GM21717 (cell line): ENCODE measurements at regions not wholly inside any gene's neighbourhood (a gene's known extent, or its start where the extent isn't known, plus 50 kb on each side); places are given as distances from the start of the nearest gene placed in this dataset.

Experiments
- ATAC-seq: cut with Tn5 transposase; IDR thresholded peaks from one replicate; pipeline ENCODE4 v1.9.1; 2021; ENCODE audit warnings: mild to moderate bottlenecking, moderate library complexity; ENCODE audit not compliant: unreplicated experiment

DNA sequence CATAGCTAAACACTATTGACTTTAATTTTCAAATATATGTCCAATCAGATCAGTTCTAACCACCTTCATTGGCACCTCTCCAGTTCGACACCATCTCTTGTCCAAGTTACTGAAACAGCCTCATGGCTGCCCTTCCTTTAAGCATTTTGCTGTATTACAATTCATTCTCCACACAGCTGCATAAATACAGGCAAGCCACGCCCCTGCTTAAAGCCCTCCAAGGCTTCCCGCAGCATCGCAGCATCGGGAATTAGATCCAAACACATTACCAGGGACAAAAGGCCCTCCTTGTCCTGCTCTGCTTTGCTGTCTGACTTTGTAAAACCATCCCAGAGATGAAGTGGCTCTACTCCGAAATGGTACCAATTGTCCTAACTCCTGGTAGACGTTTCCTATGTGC lies 75.1 kb upstream of the RAI14 start:
- ATAC-seq = no peak

DNA sequence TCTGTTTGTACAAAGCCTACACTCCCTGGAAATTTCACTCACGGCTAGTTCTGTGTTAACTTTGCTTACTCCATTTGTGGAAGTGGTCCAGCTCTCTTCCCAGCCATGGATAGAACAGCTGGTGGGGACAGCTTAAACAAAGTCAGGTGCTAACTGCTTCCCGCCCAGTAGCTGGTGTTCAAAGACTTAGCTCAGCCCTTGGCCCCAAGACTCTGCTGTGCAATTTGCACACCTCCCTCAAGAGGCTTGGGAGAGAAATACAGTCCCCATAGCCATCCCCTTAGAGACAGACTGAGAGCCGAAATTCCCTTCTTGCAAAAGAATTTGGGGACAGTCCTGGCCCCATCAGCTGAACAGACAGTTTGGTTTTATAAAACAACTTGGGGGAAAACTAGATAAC lies 73.8 kb upstream of the RAI14 start:
- no peak for ATAC-seq

DNA sequence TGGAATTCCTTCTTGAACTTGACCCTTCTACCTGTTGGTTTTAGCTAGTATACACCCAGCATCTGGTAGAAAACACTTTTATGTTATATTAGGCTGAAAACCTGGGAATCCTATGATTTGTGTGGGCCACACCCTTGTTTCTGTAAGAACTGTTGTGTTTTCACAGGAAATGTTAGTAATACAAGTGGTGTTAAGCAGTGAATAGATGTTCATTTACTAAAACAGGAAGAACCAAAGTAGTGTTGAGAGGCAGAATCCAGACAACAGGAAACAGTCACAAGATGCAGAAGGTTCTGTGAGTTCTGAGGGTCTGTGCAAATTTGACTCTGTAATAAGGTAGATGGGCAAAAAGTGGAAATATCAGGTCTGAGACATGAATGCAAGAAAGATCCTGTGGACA lies 73.0 kb upstream of the RAI14 start:
- no peak for ATAC-seq

DNA sequence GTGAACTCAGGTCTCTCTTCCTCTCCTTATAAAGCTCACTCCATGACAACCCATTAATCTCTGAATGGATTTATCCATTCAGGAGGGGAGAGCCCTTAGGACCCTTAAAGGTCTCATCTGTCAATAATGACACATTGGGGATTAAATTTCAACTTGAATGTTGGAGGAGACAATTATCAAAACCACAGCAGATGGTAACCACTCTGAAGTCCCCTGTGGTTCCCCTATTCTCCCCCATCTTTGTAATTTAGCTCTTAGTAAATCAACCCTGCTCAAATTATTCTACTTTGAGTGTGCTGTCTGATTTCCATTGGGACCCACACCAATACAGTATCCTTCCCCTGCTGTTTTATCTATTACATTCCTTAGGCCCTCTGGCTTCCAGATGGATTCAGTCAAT lies 72.0 kb upstream of the RAI14 start:
- no peak for ATAC-seq

DNA sequence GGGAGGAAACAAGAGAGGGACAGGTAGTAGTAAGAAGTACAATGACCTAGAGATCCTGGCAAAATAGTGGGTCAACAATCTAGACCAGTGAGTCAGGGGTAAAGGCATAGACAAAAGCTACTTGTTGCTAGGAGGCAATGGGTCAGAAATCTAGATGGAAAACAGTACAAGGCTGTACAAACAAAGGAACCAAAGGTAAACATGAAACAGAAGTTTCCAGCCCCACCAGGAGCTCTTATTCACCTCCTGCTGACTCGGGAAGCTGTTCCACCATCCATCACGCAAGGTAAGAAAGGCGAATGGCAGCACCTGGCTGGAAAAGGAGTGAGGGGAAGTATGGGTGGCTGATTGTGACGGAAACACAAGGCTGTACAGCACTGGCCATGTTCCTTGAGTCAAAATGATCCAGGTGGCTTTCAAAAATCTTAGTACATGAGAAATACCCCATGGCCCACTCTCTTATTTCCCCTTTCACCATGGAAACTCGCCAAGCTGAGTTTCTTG lies 70.5 kb upstream of the RAI14 start:
- ATAC-seq = no peak

DNA sequence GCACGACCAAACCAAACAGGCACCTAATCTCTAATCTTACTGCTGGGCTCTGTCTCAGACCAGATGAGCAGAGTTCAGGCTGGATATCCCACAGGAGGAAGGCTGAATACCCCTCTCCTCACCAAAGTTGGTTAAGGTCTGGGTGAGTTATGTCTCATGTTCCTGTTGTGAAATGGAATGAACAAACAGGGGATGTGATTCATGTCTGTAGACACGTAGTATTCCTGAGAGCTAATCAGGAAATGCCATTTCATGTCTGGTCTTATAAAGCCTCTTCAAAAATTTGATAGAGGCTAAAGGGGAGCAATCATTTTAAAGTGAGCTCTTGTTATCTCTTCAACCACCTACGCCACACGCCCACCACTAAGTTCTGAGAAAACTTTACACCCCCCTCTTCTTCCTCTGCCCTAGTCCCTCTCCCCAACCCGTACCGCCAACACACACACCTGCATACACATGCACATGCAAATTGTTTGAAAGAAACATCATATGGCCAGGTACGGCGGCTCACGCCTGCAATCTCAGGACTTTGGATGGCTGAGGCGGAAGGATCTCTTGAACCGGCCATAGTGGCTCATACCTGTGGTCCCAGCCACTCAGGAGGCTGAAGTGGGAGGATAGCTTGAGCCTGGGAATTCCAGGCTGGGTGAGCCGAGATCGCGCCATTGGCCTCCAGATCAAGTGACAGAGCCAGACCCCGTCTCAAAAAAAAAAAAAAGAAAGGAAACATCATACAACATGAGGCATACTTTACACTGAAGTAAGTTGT lies 69.8 kb upstream of the RAI14 start:
- no peak for ATAC-seq

DNA sequence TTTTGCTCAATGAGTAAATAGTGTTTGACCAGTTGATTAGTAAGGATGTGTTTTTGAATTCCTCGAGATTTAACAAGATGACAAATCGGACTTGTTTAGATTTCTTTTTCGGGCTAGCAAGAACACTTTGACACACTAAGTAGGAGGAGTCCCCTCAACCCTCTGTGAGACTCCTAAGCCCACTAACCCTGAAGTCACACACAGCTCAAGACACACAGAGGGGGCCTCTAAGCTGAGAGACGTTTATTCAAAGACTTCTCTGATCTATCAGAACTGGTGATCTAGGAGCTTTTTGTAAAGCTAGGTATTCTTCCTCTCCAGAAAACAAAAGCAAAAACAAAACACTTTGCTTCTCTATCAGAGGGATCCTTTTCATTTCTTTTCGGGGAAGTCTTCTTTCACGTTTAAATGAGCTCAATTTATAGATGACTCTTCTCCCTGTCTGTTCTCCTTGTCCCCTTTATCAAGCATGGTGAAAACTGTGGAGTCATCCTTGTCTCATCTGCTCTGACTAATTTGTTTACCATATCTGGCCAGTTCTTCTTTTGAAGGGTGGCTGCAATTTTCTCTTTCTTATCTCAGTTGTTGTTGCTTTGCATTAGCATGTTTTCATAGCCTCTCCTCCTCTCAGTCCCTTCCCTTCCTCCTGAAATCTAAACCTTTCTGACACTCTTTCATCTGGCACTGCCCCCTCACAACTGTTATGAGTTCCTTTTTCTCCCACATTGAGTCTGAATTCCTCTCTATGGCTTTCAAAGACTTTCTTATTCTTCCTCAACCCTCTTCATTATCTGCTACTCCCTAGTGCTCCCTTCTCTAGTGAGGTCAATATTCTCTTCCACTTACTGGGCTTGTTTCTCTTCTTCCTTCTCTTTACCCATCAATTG lies 68.5 kb upstream of the RAI14 start:
- ATAC-seq = peak; percentile 71

DNA sequence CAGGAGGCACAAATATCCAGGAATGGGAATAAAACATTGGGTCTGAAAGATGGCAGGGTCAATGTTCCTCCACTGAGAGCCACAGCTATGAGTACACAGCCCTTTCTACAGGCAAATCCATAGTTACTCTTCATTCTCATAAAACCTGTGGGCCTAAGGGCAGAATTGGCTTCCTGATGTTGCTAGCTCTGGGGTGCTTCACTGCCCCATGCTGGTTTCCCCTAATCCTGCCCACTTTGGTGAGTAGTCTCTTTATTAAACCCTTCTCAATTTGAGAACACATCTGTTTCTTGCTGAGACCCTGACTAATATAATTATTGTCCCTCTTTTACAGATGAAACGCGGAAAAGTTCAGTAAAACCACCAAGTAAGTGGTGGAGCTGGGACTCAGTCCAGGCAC lies 66.3 kb upstream of the RAI14 start:
- no peak for ATAC-seq

DNA sequence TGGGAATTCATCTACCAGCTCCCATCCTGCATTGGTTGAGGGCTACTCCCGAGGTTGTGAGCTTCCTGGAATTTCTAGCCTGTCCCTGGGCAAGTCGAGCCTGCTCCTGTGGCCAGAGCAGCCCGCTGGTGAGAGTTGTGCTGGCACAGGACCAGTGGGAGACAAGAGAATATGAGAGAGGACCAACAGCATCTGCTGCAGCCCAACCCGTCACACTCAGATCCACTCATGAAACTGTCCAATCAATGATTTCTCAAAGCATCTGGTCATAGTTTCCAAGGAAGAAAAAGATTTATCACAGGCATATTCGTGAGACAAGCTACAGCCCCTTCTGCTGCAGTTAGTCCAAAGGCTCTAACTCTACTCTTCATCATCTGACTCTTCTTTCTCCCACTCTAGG lies 64.4 kb upstream of the RAI14 start:
- no peak for ATAC-seq

DNA sequence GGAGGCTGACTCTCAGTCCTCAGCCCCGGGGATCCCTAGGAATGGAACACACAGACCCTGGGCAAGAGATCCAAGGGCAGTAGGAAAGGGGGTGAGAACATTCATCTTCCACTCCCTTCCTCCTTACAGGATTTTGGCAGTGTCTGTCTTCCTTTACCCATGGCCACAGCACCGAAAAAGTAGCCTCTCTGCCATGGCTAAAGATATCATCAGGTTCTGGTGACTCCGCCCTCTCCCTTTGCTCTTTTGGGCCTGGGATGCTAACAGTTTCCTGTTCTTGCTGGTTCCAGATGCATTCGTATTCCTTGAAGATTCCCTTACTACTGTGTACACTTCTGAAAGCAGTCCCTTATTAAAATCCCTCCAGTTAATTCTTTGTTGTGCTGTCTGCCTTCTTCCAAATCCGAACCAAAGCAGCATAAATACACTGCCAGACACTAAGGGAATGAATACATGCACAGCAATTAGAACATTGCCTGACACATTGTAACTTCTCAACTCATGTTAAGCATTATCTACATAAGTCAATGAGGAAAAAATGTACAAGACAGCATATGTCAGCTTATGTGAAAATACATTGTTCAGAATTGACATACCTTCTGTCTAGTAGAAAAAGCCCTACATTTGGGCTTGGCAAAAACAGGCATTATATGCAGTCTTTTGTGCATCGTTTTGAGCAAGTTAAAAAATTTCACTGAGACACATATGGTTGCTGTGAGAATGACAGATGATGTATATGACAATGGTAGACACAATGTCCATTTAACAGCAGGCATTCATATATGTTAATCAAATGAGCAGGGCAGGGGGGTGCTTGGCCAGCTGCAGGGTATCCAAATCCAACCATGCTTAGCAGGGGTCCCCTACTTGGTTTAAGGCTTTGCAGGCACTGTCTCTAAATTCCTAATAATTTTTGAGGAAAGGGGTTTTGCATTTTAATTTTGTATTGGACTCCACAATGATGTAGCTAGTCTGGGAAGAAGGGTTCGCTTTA lies 58.8 kb upstream of the RAI14 start:
- ATAC-seq = no peak

DNA sequence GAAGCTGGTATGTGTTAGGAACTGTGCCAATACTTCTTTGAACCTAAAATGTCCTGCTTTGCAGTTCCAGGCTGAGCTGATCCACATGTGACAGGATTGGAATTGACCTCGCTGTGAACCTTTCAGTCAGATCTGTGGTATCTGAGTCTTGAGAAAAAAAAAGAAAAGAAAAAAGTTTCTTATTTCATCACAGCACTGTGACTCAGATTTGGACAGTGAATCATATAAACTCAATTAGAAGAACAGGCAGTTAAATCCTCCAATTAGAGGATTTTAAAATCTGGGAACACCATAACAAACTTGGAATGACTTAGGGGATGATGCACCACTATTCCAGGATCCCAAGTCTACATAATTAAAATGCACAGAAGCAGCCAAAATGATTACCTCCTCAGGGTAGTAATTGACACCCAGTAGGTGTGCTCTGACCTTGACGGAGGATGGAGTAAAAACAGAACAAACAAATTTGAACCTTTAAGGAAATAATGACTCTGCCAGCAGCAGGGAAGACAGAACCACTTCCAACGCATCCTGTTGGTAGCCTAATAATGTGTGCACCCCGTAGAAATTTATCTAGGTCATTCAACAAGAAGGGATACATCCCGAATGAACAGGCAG lies 57.8 kb upstream of the RAI14 start:
- ATAC-seq = no peak

DNA sequence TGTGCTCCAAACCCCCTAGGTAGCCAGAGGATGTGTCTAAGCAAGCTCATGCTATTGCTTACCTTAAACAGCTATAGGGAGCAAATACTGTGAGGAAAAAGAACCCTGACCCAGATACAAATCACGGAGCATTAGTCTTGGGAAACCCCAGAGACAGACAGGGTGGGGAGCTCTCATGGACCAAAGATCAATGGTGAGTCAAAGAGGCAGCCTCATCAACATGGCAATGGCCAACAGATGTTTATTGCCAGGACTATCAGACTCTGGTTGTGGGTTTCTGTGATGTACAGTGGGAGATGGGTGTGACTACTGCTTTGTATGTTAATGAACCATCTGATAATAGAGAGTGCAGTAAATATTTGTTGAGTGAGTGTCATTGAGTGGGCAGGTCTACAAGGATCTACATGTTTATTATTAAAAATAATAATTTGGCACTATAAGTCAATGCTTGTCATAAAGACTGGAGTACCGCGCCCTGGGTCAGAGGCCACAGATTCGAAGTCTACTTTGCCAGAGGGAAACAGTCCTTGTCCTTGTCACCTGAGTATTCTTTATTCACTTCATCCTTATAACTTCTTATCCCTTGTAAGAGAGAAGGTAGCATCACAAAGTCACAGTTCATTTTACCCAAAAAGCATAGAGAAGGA lies 56.5 kb upstream of the RAI14 start:
- no peak for ATAC-seq

DNA sequence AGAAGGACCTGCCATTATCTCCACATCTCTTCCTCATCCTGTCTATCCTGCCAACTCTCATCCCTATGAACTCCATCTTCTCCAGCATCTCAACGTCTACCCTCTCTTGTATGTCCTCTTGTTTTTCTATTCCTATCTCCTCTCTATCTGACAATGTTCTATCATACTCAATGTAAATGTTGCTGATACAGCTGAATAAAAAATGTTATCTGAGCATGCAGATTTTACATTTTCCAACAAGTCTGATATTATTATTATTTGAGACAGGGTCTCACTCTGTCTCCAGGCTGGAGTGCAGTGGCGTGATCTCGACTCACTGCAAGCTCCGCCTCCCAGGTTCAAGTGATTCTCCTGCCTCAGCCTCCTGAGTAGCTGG lies 56.0 kb upstream of the RAI14 start:
- ATAC-seq = no peak

DNA sequence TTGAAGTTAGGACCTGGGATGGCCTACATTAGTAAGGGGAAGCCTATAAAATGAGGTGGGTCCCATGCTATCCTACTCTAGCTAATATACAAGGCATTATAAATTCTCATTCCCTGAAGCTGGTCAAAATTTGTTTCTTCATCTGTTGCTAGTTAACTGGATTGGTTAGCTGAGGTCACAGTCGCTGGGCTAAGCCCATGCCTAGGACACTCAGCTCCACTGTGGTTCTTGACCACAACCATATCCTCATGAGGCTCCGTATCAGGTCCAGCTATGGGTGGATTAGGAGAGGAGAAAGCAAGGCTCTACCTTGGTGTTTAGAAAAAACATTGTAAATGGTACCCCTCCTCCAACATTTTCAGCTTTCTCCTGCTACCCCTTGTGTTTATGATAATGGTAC lies 52.8 kb upstream of the RAI14 start:
- no peak for ATAC-seq

DNA sequence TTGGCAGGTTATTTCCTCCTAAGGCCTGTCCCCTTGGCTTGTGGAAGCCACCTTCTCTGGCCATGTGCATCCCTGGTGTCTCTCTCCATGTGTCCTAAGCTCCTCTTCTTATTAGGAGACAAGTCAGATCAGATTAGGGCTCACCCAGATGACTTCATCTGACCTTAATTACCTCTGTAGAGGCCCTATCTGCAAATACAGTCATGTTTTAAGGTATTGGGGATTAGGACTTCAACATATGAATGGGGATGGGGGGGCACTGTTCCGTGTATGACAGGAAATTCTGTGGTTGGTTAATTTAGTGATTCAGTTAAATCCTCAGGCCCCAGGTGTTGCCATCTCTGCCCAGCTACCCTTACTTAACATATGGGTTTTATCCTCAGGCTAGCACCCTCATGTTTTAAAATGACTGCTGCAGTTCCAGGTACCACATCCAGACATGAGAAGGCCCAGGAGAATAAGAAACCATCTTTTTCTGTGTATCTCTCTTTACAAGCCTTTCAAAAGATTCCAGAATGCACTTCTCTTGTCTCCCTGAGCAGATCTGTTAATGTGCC lies 51.9 kb upstream of the RAI14 start:
- no peak for ATAC-seq

DNA sequence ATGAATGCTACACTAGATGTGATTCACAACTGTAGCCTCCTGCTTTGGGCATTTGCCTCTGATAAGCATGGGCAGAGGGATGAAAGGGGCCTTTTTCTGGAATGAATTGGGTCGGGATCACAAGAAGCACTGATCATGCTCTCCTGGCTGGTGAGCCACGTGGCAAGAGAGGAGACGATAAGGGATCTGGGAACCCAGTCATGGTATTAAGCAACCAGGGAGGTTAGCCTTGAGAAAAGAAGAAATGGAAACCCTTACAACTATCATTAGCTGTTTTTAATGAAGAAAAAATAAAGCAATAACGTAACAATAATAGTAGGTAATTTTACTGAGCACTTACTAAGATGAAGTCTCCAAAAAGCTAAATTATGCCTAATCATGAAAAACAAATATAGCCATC lies 50.0 kb upstream of the RAI14 start:
- no peak for ATAC-seq
